ENCODE measurements at regions not wholly inside any gene's neighbourhood (a gene's known extent, or its start where the extent isn't known, plus 50 kb on each side); places are given as distances from the start of the nearest gene placed in this dataset.
A peak's percentile ranks its signal among the peaks of the same experiment; 100 is the strongest.

DNA sequence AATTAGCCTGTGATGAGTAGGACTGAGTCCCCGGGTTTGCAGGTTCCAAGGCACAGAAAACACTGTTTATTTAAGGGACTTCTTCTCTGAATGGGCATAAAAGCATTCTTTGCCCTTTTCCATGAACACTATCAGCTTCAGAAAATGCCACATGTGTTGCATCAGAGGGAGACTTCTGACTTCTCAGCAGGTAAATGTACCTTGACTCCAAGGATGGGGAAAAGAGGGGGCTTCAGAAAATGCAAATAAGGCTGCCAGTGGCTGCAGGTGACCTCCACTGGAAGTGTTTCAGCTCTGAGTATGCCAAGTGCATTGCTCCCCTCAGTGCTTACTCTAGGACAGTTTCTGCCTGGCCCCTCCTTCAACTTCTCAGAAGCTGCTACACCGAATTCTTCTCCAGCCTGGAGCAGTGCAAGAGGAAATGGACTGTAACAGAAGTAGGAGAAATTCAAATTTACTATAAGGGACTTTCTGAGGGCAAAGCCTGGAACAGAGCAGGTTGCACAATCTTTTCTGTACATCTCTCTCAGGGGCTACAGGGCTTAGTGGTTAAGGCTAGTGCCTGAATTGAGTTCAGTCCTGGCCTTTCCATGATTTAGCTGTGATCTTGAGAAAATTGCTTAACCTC lies 233.2 kb downstream of the PTTG2 start:
- Histone ChIP-seq H3K27me3 (ENCODE audit: insufficient read depth, poor library complexity, severe bottlenecking) (no peaks in the 10 kb centered on the region), H3K4me3 (replicated peaks; ENCODE audit: insufficient read depth, low read length) (no peak overlapping the region), H3K27ac (replicated peaks) (no peak overlapping the region)
- peak in 1 of 2 experiments; percentile 41 for DNase-seq (ENCODE audit: low read depth in 1 of 2, low spot score in 1 of 2)
- TF ChIP-seq SPI1 (IDR thresholded peaks at IDR 0.05; ENCODE audit: borderline replicate concordance, low read depth) = no peak
- no peak for TF ChIP-seq POLR2AphosphoS5 (IDR thresholded peaks at IDR 0.05; ENCODE audit: low read depth)
- TF ChIP-seq, protein P1, sequence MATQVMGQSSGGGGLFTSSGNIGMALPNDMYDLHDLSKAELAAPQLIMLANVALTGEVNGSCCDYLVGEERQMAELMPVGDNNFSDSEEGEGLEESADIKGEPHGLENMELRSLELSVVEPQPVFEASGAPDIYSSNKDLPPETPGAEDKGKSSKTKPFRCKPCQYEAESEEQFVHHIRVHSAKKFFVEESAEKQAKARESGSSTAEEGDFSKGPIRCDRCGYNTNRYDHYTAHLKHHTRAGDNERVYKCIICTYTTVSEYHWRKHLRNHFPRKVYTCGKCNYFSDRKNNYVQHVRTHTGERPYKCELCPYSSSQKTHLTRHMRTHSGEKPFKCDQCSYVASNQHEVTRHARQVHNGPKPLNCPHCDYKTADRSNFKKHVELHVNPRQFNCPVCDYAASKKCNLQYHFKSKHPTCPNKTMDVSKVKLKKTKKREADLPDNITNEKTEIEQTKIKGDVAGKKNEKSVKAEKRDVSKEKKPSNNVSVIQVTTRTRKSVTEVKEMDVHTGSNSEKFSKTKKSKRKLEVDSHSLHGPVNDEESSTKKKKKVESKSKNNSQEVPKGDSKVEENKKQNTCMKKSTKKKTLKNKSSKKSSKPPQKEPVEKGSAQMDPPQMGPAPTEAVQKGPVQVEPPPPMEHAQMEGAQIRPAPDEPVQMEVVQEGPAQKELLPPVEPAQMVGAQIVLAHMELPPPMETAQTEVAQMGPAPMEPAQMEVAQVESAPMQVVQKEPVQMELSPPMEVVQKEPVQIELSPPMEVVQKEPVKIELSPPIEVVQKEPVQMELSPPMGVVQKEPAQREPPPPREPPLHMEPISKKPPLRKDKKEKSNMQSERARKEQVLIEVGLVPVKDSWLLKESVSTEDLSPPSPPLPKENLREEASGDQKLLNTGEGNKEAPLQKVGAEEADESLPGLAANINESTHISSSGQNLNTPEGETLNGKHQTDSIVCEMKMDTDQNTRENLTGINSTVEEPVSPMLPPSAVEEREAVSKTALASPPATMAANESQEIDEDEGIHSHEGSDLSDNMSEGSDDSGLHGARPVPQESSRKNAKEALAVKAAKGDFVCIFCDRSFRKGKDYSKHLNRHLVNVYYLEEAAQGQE (IDR thresholded peaks at IDR 0.05; ENCODE audit: insufficient replicate concordance, low read depth) = no peak
- TF ChIP-seq, protein P2, sequence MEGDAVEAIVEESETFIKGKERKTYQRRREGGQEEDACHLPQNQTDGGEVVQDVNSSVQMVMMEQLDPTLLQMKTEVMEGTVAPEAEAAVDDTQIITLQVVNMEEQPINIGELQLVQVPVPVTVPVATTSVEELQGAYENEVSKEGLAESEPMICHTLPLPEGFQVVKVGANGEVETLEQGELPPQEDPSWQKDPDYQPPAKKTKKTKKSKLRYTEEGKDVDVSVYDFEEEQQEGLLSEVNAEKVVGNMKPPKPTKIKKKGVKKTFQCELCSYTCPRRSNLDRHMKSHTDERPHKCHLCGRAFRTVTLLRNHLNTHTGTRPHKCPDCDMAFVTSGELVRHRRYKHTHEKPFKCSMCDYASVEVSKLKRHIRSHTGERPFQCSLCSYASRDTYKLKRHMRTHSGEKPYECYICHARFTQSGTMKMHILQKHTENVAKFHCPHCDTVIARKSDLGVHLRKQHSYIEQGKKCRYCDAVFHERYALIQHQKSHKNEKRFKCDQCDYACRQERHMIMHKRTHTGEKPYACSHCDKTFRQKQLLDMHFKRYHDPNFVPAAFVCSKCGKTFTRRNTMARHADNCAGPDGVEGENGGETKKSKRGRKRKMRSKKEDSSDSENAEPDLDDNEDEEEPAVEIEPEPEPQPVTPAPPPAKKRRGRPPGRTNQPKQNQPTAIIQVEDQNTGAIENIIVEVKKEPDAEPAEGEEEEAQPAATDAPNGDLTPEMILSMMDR (IDR thresholded peaks at IDR 0.05; ENCODE audit: insufficient read depth, low read length) = no peak
- TF ChIP-seq GABPA (IDR thresholded peaks at IDR 0.05; ENCODE audit: low read depth) = no peak

DNA sequence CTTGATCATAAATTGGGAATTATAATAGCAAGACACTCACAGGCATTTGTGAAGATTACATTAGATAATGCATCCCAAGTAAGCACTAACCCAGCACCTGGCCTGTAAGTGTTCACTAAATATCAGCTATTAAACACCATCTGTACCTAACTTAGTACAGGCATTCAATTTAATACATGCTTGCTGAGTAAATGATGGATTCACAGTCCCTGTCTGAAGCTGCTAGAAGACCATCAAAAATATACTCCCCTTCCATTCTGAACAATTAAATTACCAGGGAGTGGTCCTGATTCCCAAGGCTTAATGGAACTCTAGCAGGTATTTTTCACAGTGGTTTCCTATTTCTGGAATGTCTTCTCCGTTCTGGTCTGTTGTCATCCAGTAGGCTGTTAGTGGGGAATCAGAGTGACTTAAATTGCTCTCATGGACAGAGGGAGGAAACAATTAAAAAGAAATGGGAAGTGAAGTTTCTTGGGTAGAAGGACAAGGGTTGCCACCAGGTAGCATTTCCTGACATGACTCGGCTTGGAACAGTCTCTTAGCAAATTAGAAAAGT lies 233.9 kb downstream of the PTTG2 start:
- Histone ChIP-seq H3K27me3 (ENCODE audit: insufficient read depth, poor library complexity, severe bottlenecking) (no peaks in the 10 kb centered on the region), H3K4me3 (replicated peaks; ENCODE audit: insufficient read depth, low read length) (no peak overlapping the region), H3K27ac (replicated peaks) (no peak overlapping the region)
- TF ChIP-seq, protein P2 (IDR thresholded peaks at IDR 0.05; ENCODE audit: insufficient read depth, low read length) = no peak
- TF ChIP-seq SPI1 (IDR thresholded peaks at IDR 0.05; ENCODE audit: borderline replicate concordance, low read depth) = peak; percentile 62; the same call in 1 of the 2 replicates
- no peak for DNase-seq (ENCODE audit: low read depth in 1 of 2, low spot score in 1 of 2)

DNA sequence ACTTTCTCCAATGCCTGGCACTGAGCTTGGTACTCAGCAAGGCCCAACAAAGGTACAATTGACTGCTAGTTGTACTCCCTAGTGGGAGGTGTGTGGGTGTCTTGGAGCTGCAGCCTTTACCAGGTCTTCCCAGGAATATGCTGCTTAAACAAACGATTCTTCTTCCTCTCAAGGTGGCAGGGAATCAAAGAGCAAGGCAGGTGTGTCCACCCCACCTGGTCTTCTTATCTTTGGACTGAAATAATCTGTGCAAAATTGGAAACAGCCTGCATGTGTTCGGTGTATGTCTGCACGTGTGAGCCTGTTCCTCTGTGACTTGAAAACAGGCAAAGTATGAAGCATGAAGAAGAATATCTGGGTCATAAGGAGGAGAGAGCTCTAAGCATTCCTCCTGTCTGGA lies 235.3 kb downstream of the PTTG2 start:
- Histone ChIP-seq H3K4me3 (replicated peaks; ENCODE audit: insufficient read depth, low read length) (no peak overlapping the region), H3K27me3 (ENCODE audit: insufficient read depth, poor library complexity, severe bottlenecking) (no peaks in the 10 kb centered on the region), H3K27ac (replicated peaks) (no peak overlapping the region)
- DNase-seq (ENCODE audit: low read depth in 1 of 2, low spot score in 1 of 2) = no peak
- TF ChIP-seq POLR2AphosphoS5 (IDR thresholded peaks at IDR 0.05; ENCODE audit: low read depth) = no peak
- TF ChIP-seq, protein P2 (IDR thresholded peaks at IDR 0.05; ENCODE audit: insufficient read depth, low read length) = no peak
- TF ChIP-seq, protein P1 (IDR thresholded peaks at IDR 0.05; ENCODE audit: insufficient replicate concordance, low read depth) = no peak

DNA sequence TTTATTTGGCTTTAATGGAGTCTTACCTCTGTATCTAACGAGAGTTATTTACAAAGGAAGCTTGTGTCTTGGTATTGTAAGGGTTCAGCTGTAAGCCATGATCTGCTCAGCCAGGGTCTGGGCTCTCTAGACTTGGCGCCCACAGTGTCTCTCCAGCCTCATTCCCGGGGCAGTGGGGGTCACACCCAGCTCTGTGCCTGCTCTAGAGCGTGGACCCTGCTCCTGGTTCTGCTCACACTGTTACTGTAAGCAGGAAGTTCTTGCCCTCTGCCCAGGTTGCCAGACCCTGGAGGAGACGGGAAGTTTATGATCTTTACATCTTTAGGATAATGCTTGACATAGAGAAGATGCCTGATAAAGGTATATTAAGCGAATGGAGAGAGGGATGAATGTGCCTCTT lies 235.7 kb downstream of the PTTG2 start:
- H3K27ac ChIP-seq (replicated peaks) = no peak overlapping the region
- no peak overlapping the region for H3K4me3 ChIP-seq (replicated peaks; ENCODE audit: insufficient read depth, low read length)
- no peak for DNase-seq (ENCODE audit: low read depth in 1 of 2, low spot score in 1 of 2)
- no peaks in the 10 kb centered on the region for H3K27me3 ChIP-seq (ENCODE audit: insufficient read depth, poor library complexity, severe bottlenecking)
- no peak for TF ChIP-seq SPI1 (IDR thresholded peaks at IDR 0.05; ENCODE audit: borderline replicate concordance, low read depth)
- TF ChIP-seq, protein P1 (IDR thresholded peaks at IDR 0.05; ENCODE audit: insufficient replicate concordance, low read depth) = no peak
- TF ChIP-seq, protein P2 (IDR thresholded peaks at IDR 0.05; ENCODE audit: insufficient read depth, low read length) = no peak
- TF ChIP-seq POLR2AphosphoS5 (IDR thresholded peaks at IDR 0.05; ENCODE audit: low read depth) = no peak
- TF ChIP-seq GABPA (IDR thresholded peaks at IDR 0.05; ENCODE audit: low read depth) = no peak

All from HL-60 (cell line).